GM18502 (cell line): ENCODE measurements at regions not wholly inside any gene's neighbourhood (a gene's known extent, or its start where the extent isn't known, plus 50 kb on each side); places are given as distances from the start of the nearest gene placed in this dataset.
A peak's percentile ranks its signal among the peaks of the same experiment; 100 is the strongest.

Experiments
- ATAC-seq: cut with Tn5 transposase; IDR thresholded peaks from one replicate; pipeline ENCODE4 v1.9.1; 2021; ENCODE audit warnings: mild to moderate bottlenecking; ENCODE audit not compliant: unreplicated experiment, poor library complexity

GRCh38 chr7:81534446-81534845, 235.4 kb downstream of the HGF start:
- ATAC-seq: no peak

GRCh38 chr7:81533931-81534330, 235.9 kb downstream of the HGF start:
- no peak for ATAC-seq

DNA sequence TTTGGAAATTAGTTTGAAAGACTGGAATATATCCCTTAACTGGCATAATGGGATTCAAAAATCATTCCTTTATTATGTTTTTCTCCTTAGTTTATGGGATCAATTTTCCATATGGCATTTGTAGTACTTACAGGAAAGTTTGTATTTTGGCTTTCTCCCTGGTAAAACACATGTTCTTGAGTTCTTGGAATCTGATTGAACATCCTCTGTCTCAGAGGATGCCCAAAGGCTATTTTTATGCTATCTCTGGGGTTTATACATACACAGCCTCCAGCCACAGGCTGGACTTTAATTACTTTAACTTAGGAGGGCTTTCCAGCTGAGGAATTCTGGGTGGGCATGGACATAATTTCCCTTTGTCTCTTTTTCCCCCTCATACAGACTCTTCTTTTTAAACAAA, 236.4 kb downstream of the HGF start:
- no peak for ATAC-seq

- ATAC-seq: no peak
These were observed 240.1 kb downstream of the HGF start for GRCh38 chr7:81529785-81530184.

DNA sequence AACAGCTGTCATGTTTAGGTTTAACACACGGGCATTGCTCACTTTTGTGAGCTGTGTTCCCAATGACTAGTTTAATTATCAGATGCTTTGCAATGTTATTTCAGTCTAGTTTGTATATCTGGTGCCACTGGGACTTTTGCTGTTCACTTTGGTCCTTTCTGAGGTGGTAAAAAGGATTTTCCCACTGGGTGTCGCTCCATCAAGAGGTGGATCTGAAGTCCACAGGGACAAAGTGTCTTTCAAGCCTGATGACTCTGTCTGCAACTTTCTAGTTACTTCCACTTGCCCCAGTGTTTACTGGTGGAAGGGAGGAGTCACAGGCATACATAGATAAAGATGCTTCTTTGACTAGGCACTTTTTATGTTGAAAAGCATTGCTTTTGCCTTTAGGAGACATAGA, 242.2 kb downstream of the HGF start:
- no peak for ATAC-seq

DNA sequence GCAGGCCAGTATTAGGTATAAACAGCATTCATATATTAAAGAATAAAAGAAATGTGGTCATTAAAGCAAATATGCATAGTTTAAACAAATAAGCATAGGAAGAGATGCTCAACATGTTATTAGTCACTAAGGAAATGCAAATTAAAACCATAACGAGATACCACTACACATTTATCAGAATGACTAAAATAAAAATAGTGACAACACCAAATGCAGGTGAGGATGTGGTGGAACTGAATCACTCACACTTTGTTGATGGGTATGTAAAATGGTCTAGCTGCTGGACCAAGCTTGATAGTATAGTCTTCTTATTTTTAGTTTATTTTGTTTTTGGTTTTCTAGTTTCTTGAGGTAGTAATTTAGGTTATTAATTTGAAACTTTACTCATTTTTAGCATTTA, 242.9 kb downstream of the HGF start:
- no peak for ATAC-seq

DNA sequence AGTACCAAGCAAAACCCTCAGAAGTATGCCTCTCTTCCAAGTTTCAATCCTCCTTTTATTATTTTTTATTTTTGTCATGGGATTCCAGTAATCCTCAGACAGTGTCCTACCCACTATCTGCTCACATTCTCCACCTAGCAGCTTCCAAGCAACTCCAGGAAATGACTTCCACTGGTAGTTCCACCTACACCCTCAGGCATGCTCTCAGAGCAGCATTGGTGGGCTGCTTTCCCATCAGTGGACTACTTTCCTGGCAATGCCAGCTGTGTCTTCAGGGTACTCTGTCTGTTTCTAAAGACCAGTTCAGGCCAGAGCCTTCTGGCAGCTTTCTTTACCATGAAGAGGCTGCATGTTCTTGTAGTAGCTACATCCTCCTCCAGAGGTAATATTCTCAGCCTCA, 244.0 kb downstream of the HGF start:
- no peak for ATAC-seq

- no peak for ATAC-seq
These were observed 250.0 kb downstream of the HGF start for GRCh38 chr7:81519886-81520285.

DNA sequence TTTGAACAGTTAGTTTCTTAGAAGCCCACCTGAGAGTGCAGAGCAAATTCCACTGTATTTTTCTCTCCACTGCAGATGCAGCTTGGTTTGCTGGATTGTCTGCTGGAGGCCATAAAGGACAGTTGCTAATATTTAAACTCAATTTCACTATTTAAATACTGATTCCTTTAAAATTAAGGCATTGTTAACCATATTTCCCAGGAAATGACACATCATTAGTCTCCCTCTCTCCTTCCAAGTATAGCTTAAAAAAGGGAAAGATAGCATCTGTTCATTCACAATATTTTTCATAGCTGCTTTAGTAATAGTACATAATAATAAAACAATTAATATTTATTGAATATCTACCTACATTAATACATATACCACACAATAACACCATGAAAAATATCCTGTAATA, 252.9 kb downstream of the HGF start:
- ATAC-seq: no peak

DNA sequence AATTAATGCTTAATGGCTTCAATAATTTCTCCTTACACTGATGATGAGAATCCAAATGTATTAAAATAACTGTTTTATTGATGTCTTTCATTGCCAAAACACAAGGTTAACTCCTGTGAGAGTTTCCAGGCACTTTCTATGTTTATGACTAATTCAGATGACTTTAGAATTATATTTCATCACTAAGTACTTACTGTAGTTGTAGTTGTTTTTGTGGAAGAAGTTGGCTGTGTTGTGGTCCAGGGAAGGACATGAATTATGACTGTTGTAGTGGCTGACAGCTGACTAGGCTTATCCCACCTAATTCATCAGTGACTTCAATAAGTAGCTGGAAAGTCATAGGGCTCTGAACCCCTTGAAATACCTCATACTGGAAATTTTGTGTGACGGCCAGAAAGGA, 254.8 kb downstream of the HGF start:
- no peak for ATAC-seq

GRCh38 chr7:81514546-81514945, 255.3 kb downstream of the HGF start:
- ATAC-seq: no peak

DNA sequence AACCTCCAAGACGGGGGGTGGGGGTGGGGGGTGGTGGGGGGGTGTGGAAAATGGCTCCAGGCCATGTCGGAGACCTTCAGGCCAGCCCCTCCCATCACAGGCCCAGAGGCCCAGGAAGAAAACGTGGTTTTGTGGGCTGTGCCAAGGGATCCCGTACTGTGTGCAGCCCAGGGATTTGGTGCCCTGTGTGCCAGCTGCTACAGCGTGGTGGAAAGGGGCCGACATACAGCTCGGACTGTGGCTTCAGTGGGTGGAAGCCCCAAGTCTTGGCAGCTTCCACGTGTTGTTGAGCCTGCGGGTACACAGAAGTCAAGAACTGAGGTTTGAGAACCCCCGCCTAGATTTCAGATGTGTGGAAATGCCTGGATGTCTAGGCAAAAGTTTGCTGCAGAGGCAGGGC, 259.7 kb downstream of the HGF start:
- no peak for ATAC-seq

- no peak for ATAC-seq
These were observed 262.6 kb downstream of the HGF start for GRCh38 chr7:81507221-81507620.

GRCh38 chr7:81506609-81507008, 263.2 kb downstream of the HGF start:
- ATAC-seq: no peak

- ATAC-seq: no peak
These were observed 266.1 kb downstream of the HGF start for GRCh38 chr7:81503771-81504170.

- no peak for ATAC-seq
These were observed 266.5 kb downstream of the HGF start for GRCh38 chr7:81503336-81503735.

GRCh38 chr7:81501220-81501619, 268.6 kb downstream of the HGF start:
- no peak for ATAC-seq

- no peak for ATAC-seq
These were observed 269.2 kb downstream of the HGF start for GRCh38 chr7:81500631-81501030.

- ATAC-seq: peak; percentile 77
These were observed 270.4 kb downstream of the HGF start for GRCh38 chr7:81499262-81500116.

- ATAC-seq: no peak
These were observed 271.7 kb downstream of the HGF start for GRCh38 chr7:81498176-81498575.

DNA sequence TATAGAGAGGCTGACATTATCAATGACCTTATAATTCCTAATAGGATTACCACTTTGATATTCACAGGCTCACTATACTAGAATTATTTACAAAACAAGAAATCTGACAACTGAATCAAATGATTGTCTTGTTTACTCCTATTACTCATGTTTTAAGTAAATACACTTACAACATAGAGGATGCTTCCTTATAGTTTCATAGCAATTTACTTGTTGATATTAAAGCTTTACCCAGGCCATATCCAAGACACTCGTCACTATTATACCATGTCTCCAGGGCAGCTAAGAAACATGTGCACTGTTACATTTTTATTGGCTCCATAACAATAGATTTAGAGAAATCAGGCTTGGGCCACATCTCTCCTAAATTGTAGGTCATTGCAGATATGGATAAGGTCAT, 276.9 kb downstream of the HGF start:
- no peak for ATAC-seq

GRCh38 chr7:81492240-81492639, 277.6 kb downstream of the HGF start:
- no peak for ATAC-seq
